Muscle of leg (tissue), 3 donors: ENCODE measurements at regions not wholly inside any gene's neighbourhood (a gene's known extent, or its start where the extent isn't known, plus 50 kb on each side); places are given as distances from the start of the nearest gene placed in this dataset.

Experiments
- DNase-seq: peaks from one replicate; pipeline ENCODE4 v3.0.0; 2013
- H3K27ac ChIP-seq: one replicate; pipeline ENCODE4 v1.5.1; 2013; ENCODE audit warnings: mild to moderate bottlenecking, low read length, control low read depth
- H3K27me3 ChIP-seq: one replicate; pipeline ENCODE4 v1.6.1; 2013; ENCODE audit warnings: low read length; ENCODE audit not compliant: control insufficient read depth, insufficient read depth
- H3K36me3 ChIP-seq: one replicate; pipeline ENCODE4 v1.6.1; 2013; ENCODE audit warnings: low read length; ENCODE audit not compliant: control insufficient read depth, insufficient read depth
- H3K4me1 ChIP-seq: one replicate; pipeline ENCODE4 v1.6.1; 2013; ENCODE audit warnings: low read length; ENCODE audit not compliant: control insufficient read depth, insufficient read depth
- H3K4me3 ChIP-seq: one replicate; pipeline ENCODE4 v1.5.1; 2013; ENCODE audit warnings: low read length, control low read depth
- H3K9me3 ChIP-seq: replicated peaks from 2 replicates; pipeline ENCODE4 v1.6.1; 2013; ENCODE audit warnings: low read depth, low read length; ENCODE audit not compliant: control insufficient read depth
- whole genome bisulfite sequencing: methylation state at CpG from one replicate; pipeline ENCODE4 v1.1.5; 2013; ENCODE audit warnings: missing lambda C conversion rate; ENCODE audit not compliant: insufficient coverage; 5-methylcytosine and 5-hydroxymethylcytosine counted together

- 75% methylated on average over 13 of the region's 13 CpGs for WGBS
- no peak overlapping the region for H3K27ac ChIP-seq
- peaks cover 10% of the 10 kb centered on the region for H3K27me3 ChIP-seq
Observed at GRCh38 chr22:48346911-48347310, 1480.8 kb downstream of the BRD1 start.

GRCh38 chr22:48346311-48346710 is 1481.4 kb downstream of the BRD1 start:
- WGBS: 80% methylated on average over 12 of the region's 12 CpGs
- peaks cover 16% of the 10 kb centered on the region for H3K27me3 ChIP-seq

More at GRCh38 chr22:48346911-48347310, 1480.8 kb downstream of the BRD1 start:
- H3K36me3 ChIP-seq: no peaks in the 10 kb centered on the region
- H3K9me3 ChIP-seq: no peaks in the 10 kb centered on the region
- H3K4me1 ChIP-seq: no peaks in the 10 kb centered on the region
- DNase-seq: no peak
- no peak overlapping the region for H3K4me3 ChIP-seq

GRCh38 chr22:48345631-48346030 is 1482.0 kb downstream of the BRD1 start:
- Histone ChIP-seq H3K27me3 (peaks cover 19% of the 10 kb centered on the region), H3K9me3 (no peaks in the 10 kb centered on the region), H3K27ac (no peak overlapping the region), H3K4me3 (no peak overlapping the region), H3K36me3 (no peaks in the 10 kb centered on the region), H3K4me1 (peaks cover 4% of the 10 kb centered on the region)
- WGBS: 76% methylated on average over 14 of the region's 14 CpGs
- no peak for DNase-seq

More at GRCh38 chr22:48346311-48346710, 1481.4 kb downstream of the BRD1 start:
- Histone ChIP-seq H3K9me3 (no peaks in the 10 kb centered on the region), H3K27ac (no peak overlapping the region), H3K36me3 (no peaks in the 10 kb centered on the region), H3K4me3 (no peak overlapping the region), H3K4me1 (peaks cover 3% of the 10 kb centered on the region)
- DNase-seq: no peak

- no peak for DNase-seq
- peaks cover 4% of the 10 kb centered on the region for H3K4me1 ChIP-seq
- 79% methylated on average over 14 of the region's 14 CpGs for WGBS
- no peak overlapping the region for H3K4me3 ChIP-seq
- peaks cover 19% of the 10 kb centered on the region for H3K27me3 ChIP-seq
- H3K36me3 ChIP-seq: no peaks in the 10 kb centered on the region
- H3K27ac ChIP-seq: no peak overlapping the region
- no peaks in the 10 kb centered on the region for H3K9me3 ChIP-seq
Observed at GRCh38 chr22:48343461-48343860, 1484.2 kb downstream of the BRD1 start.

GRCh38 chr22:48342732-48343131 is 1484.9 kb downstream of the BRD1 start:
- H3K4me3 ChIP-seq: no peak overlapping the region
- no peak overlapping the region for H3K27ac ChIP-seq
- H3K9me3 ChIP-seq: no peaks in the 10 kb centered on the region
- peaks cover 4% of the 10 kb centered on the region for H3K4me1 ChIP-seq
- peaks cover 19% of the 10 kb centered on the region for H3K27me3 ChIP-seq
- H3K36me3 ChIP-seq: no peaks in the 10 kb centered on the region
- DNase-seq: no peak
- WGBS: 76% methylated on average over 3 of the region's 4 CpGs

GRCh38 chr22:48342016-48342415 is 1485.7 kb downstream of the BRD1 start:
- 81% methylated on average over 12 of the region's 16 CpGs for WGBS
- Histone ChIP-seq H3K27me3 (peaks cover 17% of the 10 kb centered on the region), H3K4me3 (no peak overlapping the region), H3K9me3 (no peaks in the 10 kb centered on the region), H3K36me3 (no peaks in the 10 kb centered on the region), H3K27ac (no peak overlapping the region), H3K4me1 (peaks cover 4% of the 10 kb centered on the region)
- DNase-seq: no peak

- WGBS: 9% methylated on average over 20 of the region's 29 CpGs
Observed at GRCh38 chr22:48340727-48341709, 1486.7 kb downstream of the BRD1 start.

GRCh38 chr22:48340191-48340590 is 1487.5 kb downstream of the BRD1 start:
- Histone ChIP-seq H3K27ac (no peak overlapping the region), H3K4me3 (no peak overlapping the region), H3K27me3 (peaks cover 14% of the 10 kb centered on the region), H3K9me3 (no peaks in the 10 kb centered on the region), H3K36me3 (no peaks in the 10 kb centered on the region), H3K4me1 (peaks cover 4% of the 10 kb centered on the region)
- WGBS: 75% methylated on average over 10 of the region's 10 CpGs
- DNase-seq: no peak

More at GRCh38 chr22:48340727-48341709, 1486.7 kb downstream of the BRD1 start:
- H3K27me3 ChIP-seq: peaks cover 17% of the 10 kb centered on the region
- H3K4me3 ChIP-seq: no peak overlapping the region
- H3K9me3 ChIP-seq: no peaks in the 10 kb centered on the region
- H3K36me3 ChIP-seq: no peaks in the 10 kb centered on the region
- peaks cover 4% of the 10 kb centered on the region for H3K4me1 ChIP-seq
- peak; percentile 33 for DNase-seq
- H3K27ac ChIP-seq: no peak overlapping the region

GRCh38 chr22:48338793-48339705 is 1488.6 kb downstream of the BRD1 start:
- no peaks in the 10 kb centered on the region for H3K36me3 ChIP-seq
- H3K27ac ChIP-seq: no peak overlapping the region
- peaks cover 14% of the 10 kb centered on the region for H3K27me3 ChIP-seq
- DNase-seq: no peak
- no peaks in the 10 kb centered on the region for H3K9me3 ChIP-seq
- 66% methylated on average over 10 of the region's 20 CpGs for WGBS
- H3K4me3 ChIP-seq: no peak overlapping the region
- H3K4me1 ChIP-seq: peaks cover 4% of the 10 kb centered on the region
